ENCODE measurements at regions not wholly inside any gene's neighbourhood (a gene's known extent, or its start where the extent isn't known, plus 50 kb on each side); places are given as distances from the start of the nearest gene placed in this dataset.

DNA sequence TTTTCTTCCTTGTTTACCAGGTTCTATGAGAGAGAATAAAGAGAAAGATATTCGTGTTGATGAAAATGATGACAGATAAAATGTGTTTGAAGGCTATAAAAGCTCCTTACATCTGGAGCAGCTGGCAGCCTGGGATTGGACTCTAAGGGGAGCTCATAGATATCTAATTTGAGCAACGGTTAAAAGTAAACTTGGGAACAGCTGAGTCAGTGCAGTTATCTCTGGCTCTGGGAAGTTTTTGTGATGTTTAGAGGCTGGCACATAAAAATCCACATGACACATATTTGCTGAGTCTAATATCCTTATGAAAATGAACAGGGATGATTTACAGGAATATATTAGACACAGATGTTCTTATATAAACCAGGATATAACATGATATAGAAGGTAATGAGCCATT, 331.8 kb upstream of the TENM3 start:
- no peak for DNase-seq (ENCODE audit: low read depth in 2 of 2)

DNA sequence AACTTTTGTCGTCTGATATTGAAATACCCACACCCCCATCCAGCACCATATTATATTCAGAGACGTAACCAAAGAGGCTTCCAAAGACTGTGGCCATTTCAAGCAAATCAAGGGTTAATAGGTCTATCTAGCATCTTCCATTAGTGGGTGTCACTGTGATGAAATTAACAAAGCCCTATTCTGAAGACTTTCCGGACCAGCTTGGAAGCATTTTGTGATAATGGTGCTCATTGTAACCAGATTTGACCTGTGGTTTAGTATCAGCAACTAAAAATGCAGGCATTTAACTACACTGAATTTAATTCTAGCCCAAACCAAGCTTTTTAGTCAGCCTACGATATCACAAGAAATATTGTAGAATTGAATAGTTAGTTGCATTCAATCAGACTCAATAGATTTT, 309.7 kb upstream of the TENM3 start:
- no peak for DNase-seq (ENCODE audit: low read depth in 2 of 2)

DNA sequence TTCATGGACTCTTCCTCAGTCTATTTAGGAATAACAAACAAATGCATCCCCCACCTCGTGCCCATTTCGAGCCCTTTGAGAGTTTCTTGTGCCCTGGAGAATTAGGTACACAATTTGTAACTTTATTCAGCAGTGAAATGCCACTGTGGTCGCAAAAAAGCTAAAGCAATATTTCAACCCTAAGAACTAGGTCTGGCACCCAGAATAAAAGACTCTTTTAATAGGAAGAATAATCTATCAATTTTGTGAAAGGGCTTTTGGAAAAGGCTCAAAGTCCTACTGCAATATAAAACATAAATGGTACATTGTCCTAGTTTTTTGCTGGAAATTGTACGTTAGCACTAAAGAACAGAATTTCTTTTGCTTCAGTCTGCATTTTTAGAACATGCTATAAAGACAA, 304.6 kb upstream of the TENM3 start:
- DNase-seq (ENCODE audit: low read depth in 2 of 2) = no peak

DNA sequence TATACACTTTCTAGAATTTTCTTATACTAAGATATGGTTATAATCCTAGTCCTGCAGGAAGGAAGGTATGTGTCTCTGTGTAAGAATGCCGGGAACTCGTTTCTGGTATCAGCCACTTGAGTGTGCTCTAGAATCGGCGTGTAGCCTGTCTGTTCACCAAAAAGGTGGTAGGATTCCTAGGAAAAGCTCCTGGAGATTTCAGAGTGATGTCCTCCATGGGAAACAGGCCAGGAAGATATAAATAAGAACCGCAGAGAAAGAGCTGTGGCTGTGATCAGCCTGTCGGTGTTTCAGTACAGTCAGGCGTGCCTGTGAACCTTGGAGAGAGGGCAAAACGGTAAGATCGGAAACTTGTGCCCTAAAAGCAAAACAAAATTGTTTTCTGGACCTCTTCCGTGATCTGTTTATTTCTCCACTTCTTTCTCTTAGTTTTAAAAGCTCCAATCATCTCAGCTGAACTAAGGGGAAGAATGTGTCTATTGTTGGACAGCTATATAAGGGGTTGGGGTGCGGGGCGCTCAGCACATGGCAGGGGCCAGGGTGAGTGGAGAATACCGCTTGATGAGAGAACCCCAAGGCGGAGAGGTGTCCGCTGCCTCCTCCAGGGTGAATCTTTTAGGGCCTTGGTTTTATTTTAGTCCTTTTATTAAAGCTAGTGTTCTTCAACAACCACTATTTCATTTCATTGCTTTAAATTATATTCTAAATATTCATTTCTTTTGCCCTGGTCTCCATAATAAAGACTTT, 303.8 kb upstream of the TENM3 start:
- no peak for DNase-seq (ENCODE audit: low read depth in 2 of 2)

DNA sequence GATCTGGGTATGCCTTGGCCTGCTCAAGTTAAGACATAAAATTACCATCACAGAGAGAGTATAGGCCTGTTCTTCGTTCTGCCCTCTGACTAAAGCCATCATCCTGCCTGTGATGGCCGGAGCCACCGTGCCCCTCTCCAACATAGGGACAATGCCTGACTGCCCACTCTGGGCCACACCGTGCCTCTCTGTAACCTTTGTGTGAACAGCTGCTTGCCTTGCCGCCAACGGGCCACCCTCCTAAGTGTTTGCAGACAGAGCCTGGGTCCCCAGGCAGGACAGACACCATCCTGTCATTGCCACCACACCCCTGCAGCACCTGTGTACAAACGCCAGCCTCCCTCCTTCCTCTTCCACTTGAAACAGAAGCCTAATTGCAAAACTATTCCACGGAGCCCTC, 298.7 kb upstream of the TENM3 start:
- DNase-seq (ENCODE audit: low read depth in 2 of 2) = no peak

GRCh38 chr4:181946902-181947301, 296.3 kb upstream of the TENM3 start:
- no peak for DNase-seq (ENCODE audit: low read depth in 2 of 2)

- no peak for DNase-seq (ENCODE audit: low read depth in 2 of 2)
These were observed 294.3 kb upstream of the TENM3 start for GRCh38 chr4:181948839-181949382.

GRCh38 chr4:181949704-181950312, 293.4 kb upstream of the TENM3 start:
- no peak for DNase-seq (ENCODE audit: low read depth in 2 of 2)

DNA sequence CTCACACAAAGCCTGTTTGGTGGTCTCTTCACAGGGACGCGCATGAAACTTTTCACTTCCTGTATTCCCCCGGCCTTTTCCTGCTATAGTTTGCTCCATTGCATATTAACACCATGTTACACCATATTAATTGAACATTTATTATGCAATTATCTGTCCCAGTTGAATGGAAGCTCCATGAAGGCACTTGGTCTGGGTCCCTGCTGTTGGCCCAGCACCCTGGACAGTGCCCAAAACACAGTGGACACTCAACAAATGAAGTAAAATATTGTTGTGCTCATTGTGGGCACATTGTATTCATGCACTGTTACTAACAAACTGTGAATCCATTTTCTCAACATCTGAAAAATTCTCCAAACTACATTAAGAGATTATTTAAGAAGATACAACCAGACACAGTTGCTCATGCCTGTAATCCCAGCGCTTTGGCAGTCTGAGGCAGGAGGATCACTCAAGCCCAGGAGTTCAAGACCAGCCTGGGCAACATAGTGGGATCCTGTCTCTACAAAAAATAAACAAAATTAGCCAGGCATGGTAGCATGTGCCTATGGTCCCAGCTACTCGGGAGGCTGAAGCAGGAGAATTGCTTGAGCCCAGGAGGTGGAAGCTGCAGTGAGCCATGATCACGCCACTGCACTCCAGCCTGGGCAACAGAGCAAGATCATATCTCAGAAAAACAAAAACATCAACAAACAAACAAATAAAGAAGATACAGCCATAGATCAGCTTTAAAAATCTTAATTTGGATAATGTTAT, 292.7 kb upstream of the TENM3 start:
- no peak for DNase-seq (ENCODE audit: low read depth in 2 of 2)

- no peak for DNase-seq (ENCODE audit: low read depth in 2 of 2)
These were observed 291.9 kb upstream of the TENM3 start for GRCh38 chr4:181951265-181951664.

DNA sequence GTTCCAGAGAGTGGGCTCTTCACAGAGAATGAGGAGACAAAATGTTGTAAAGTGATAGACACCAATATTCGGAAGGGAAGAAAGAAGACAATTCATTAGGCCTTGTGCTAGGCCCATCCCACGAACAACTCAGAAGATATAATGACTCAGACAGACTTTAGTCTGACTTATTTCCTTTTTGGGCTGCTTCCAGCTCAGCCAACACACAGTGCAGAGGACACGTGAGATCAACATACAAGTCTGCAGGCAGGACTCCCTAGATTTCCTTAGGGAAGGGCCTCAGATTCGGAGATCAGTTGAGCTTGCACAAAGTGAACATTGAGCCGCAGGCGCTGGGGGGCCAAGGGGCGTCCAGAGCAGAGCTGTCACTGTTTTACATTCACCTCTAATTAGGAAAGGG, 290.7 kb upstream of the TENM3 start:
- DNase-seq (ENCODE audit: low read depth in 2 of 2) = no peak

GRCh38 chr4:181956512-181956911, 286.7 kb upstream of the TENM3 start:
- no peak for DNase-seq (ENCODE audit: low read depth in 2 of 2)

DNA sequence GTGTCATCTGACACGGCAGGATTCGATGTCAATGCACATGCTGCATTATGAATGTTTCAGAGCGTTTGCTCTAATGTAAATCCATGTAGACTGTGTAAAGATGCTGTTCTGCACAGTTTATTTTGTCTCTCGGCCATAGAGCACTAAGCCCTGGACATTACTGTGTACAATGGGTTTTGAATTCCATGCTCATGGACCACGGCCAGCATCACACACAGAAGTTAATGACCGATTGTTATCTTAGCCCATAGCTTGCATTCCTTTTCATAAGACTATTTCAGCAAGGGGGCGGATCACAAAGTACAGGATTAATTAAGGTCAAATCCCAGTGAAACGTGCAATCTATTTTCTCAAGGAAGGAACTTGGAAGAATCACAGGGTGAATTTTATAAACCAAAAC, 286.1 kb upstream of the TENM3 start:
- no peak for DNase-seq (ENCODE audit: low read depth in 2 of 2)

DNA sequence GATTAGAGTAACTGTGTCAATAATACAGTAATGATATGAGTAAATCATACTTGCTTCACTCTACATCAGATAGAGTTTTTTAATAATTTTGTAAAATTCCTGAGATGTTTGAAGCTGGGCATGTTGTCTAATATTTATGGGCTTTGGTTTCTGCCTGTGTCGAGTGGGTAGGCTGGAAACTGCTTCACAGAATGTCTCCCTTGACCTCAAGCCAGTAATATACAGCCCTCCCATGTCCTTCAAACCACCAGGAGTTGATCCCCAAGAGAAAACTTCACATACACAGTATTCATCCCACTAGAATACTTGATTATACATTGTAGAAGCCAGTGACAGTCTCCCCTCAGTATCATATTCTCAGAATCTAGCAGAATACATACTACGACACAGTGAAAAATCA, 284.8 kb upstream of the TENM3 start:
- DNase-seq (ENCODE audit: low read depth in 2 of 2) = no peak

DNA sequence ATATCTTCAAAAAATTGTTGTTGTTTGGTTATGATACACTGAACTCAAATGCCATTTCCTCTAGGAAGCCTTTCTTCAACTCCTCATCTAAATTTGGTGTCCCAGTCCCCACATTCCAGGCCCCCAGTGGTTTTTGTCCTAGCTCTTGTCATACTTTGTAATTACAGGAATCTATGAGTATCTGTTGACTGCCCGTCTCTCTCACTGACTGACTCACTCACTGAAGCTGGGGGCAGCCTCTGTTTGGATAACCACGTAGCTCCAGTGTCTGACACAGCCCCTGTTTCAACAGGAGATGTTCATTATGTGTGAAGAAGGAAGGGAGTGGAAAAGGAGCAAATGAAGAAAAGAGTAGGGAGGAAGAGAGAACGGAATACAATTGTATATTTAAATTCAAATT, 284.1 kb upstream of the TENM3 start:
- DNase-seq (ENCODE audit: low read depth in 2 of 2) = no peak

GRCh38 chr4:181960384-181960783, 282.8 kb upstream of the TENM3 start:
- no peak for DNase-seq (ENCODE audit: low read depth in 2 of 2)

DNA sequence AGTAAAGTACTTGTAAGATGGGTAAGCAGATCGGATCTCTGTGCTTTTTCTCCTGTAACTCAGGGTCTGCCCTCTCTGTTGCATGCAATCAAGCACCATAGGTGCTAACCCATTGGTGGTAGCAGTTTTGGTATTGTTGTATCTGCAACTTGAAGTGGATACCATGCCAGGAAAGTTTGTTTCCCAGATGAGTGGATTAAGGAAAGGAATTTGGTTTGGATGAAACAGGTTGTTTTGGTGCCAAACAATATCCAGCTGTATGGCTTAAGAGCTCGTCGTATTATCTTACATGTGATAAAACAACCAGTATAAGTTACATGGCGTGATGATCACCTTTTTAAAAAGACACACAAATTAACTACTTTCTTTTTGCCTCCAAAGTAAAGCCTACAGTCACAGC, 280.9 kb upstream of the TENM3 start:
- DNase-seq (ENCODE audit: low read depth in 2 of 2) = no peak

DNA sequence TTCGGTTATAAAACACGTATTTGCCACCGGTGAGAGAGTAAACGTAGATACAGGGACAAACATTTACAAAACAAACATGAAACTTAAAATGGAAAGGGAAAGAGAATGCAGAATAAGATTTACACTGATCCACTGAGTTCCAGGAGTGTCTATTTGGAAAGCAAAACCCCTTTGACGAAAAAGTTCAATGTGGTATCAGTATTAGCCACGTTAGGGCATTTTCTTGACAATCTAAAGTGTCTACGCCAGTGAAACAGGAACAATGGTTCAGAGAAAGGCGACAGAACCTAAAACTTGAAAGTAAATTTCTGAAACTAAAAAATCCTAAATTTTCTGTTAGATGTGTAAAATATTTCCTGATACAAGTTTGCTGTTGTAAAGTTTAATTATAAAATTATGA, 278.5 kb upstream of the TENM3 start:
- no peak for DNase-seq (ENCODE audit: low read depth in 2 of 2)

GRCh38 chr4:181966104-181966551, 277.1 kb upstream of the TENM3 start:
- DNase-seq (ENCODE audit: low read depth in 2 of 2) = no peak

GRCh38 chr4:181967401-181967800, 275.8 kb upstream of the TENM3 start:
- no peak for DNase-seq (ENCODE audit: low read depth in 2 of 2)

- no peak for DNase-seq (ENCODE audit: low read depth in 2 of 2)
These were observed 274.8 kb upstream of the TENM3 start for GRCh38 chr4:181968371-181968770.

DNA sequence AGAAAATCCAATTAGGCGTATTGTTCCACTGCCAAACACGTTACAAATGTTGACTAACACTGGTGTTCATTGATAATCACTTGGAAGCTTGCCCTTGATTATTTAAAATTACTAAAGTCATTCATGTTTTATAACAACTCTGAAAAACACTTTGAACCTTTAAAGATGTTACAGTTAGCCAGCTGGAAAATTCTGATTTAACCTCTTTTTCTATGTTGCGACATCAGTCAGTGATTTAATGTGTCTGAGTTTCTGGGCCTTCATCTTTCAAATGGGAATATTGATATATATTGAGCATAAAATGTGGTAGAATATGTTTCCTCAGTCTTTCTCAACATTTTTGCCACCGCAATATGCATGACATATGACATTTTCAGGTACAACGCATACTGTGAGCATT, 274.1 kb upstream of the TENM3 start:
- DNase-seq (ENCODE audit: low read depth in 2 of 2) = no peak

- DNase-seq (ENCODE audit: low read depth in 2 of 2) = no peak
These were observed 272.8 kb upstream of the TENM3 start for GRCh38 chr4:181970366-181970765.
